ENCODE measurements at regions not wholly inside any gene's neighbourhood (a gene's known extent, or its start where the extent isn't known, plus 50 kb on each side); places are given as distances from the start of the nearest gene placed in this dataset.

DNA sequence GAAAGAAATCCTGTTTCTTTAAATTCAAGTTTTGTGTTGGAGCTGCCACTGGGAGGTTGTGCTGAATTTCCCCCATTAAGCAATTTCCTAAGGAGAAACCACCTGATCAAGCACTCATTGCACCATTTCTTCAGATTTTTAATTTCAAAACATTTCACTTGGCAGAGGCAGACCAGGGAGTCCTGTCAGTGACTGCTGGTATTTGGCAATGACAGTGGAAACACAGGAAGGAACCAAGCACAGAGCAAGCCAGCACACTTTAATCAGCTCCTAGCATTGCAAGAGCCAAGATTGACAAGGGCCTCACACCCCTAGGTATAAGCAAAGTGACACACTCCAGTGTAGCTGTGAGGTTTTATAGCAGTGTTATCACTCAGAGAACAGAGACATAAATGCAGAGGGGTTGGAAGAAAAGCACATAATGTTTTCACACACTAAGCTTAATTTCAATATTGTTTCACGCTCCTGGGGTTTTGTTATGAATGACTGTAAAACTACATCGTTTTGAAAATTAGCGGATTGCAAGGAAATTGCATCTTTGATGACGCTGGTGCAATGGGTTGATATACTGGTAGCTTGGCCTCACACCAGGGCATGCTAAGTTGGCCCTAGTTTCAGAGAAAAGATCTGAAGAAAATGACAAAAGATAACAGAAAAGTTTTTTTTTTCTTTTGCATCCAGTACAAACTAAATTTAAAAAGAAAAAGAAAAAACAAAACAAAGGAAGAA lies 768.4 kb downstream of the TFAP2A start:
- no peak for DNase-seq
- TF ChIP-seq POLR2A (IDR thresholded peaks at IDR 0.05): no peak
- TF ChIP-seq, protein P1, sequence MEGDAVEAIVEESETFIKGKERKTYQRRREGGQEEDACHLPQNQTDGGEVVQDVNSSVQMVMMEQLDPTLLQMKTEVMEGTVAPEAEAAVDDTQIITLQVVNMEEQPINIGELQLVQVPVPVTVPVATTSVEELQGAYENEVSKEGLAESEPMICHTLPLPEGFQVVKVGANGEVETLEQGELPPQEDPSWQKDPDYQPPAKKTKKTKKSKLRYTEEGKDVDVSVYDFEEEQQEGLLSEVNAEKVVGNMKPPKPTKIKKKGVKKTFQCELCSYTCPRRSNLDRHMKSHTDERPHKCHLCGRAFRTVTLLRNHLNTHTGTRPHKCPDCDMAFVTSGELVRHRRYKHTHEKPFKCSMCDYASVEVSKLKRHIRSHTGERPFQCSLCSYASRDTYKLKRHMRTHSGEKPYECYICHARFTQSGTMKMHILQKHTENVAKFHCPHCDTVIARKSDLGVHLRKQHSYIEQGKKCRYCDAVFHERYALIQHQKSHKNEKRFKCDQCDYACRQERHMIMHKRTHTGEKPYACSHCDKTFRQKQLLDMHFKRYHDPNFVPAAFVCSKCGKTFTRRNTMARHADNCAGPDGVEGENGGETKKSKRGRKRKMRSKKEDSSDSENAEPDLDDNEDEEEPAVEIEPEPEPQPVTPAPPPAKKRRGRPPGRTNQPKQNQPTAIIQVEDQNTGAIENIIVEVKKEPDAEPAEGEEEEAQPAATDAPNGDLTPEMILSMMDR (IDR thresholded peaks at IDR 0.05): no peak
- no peaks in the 10 kb centered on the region for H3K4me1 ChIP-seq
- no peaks in the 10 kb centered on the region for H3K9me3 ChIP-seq
- no peak overlapping the region for H3K27ac ChIP-seq
- intact Hi-C loops (cut with DNase I): no loop called here
- no peaks in the 10 kb centered on the region for H3K36me3 ChIP-seq
- 66 to 81% methylated on average over 4 of the region's 4 CpGs for WGBS, 2 donors
- H3K4me3 ChIP-seq (replicated peaks in 1 of 3): no peak overlapping the region
- H3K27me3 ChIP-seq: no peaks in the 10 kb centered on the region

- H3K4me3 ChIP-seq (replicated peaks in 1 of 3): no peak overlapping the region
- no peak for TF ChIP-seq POLR2A (IDR thresholded peaks at IDR 0.05)
- TF ChIP-seq, protein P1 (IDR thresholded peaks at IDR 0.05): no peak
- intact Hi-C loops (cut with DNase I): no loop called here
- H3K27ac ChIP-seq: no peak overlapping the region
- DNase-seq: no peak
- no peaks in the 10 kb centered on the region for H3K4me1 ChIP-seq
- 81 to 88% methylated on average over 3 of the region's 3 CpGs for WGBS, 2 donors
- no peaks in the 10 kb centered on the region for H3K36me3 ChIP-seq
- H3K27me3 ChIP-seq: no peaks in the 10 kb centered on the region
- no peaks in the 10 kb centered on the region for H3K9me3 ChIP-seq
These were observed 776.0 kb downstream of the TFAP2A start for GRCh38 chr6:9638861-9639260.

DNA sequence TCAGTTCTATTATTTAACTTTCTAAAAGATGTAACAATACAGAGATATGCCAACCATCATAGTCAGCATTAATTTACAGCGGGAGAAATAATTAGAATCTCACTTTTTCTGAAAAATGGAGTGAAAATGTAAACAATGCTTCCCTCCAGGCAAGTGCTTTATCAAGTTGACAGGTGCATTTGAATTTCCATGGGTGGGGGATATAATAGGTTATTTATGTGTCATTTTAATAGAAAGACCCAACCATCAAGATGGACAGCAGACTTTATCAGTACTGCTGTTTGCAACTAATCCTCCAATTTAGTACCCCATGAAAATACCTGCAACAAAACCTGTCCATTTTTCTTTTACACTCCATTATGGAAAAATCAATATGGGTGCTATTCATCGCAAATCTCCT lies 780.1 kb downstream of the TFAP2A start:
- DNase-seq: no peak
- 80 to 85% methylated on average over 2 of the region's 2 CpGs for WGBS, 2 donors
- H3K4me3 ChIP-seq (replicated peaks in 1 of 3): no peak overlapping the region
- no peaks in the 10 kb centered on the region for H3K36me3 ChIP-seq
- no peak for TF ChIP-seq POLR2A (IDR thresholded peaks at IDR 0.05)
- TF ChIP-seq, protein P1 (IDR thresholded peaks at IDR 0.05): no peak
- H3K9me3 ChIP-seq: no peaks in the 10 kb centered on the region
- no peaks in the 10 kb centered on the region for H3K27me3 ChIP-seq
- no peak overlapping the region for H3K27ac ChIP-seq
- no peaks in the 10 kb centered on the region for H3K4me1 ChIP-seq
- intact Hi-C loops (cut with DNase I): no loop called here

DNA sequence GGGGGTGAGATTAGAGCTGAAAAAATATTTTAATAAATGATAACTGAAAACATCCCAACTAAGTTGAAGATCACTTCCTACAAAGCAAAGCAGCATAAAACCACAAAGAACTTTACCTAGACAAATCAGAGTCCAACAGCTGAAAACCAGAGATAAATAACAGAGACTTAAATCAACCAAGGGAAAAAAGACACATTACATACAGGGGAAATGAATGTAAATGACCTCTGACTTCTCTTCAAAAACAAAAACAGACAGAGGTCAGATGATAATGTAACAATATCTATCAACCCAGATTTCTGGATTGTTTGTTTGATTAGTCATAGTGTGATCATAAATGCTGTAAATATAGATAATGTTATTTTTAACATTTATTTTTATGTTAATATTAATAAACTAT lies 782.8 kb downstream of the TFAP2A start:
- Histone ChIP-seq H3K4me3 (replicated peaks in 1 of 3) (no peak overlapping the region), H3K27ac (no peak overlapping the region), H3K9me3 (no peaks in the 10 kb centered on the region), H3K4me1 (no peaks in the 10 kb centered on the region), H3K27me3 (no peaks in the 10 kb centered on the region), H3K36me3 (no peaks in the 10 kb centered on the region)
- intact Hi-C loops (cut with DNase I): no loop called here
- no peak for DNase-seq
- TF ChIP-seq, protein P1 (IDR thresholded peaks at IDR 0.05): no peak
- TF ChIP-seq POLR2A (IDR thresholded peaks at IDR 0.05): no peak

DNA sequence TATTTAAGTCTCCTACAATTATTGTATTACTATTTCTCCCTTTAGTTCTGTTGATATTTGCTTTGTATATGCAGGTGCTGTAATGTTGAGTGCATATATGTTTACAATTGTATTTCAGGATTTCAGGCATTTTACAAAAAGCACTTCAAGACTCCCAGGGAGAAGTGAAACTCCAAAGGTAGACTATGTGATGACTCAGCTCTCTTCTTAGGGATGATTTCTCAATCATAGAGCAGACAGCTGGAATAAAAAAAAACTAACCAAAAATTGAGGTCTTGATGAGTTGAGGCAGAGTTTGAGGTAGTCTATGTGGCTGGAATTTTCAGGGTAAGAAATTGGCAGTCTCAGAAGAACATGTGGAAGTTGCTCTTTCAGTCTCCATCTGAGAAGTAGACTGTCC lies 786.1 kb downstream of the TFAP2A start:
- no peak for DNase-seq
- no peak overlapping the region for H3K4me3 ChIP-seq (replicated peaks in 1 of 3)
- H3K36me3 ChIP-seq: no peaks in the 10 kb centered on the region
- intact Hi-C loops (cut with DNase I): no loop called here
- no peak overlapping the region for H3K27ac ChIP-seq
- no peaks in the 10 kb centered on the region for H3K27me3 ChIP-seq
- no peaks in the 10 kb centered on the region for H3K9me3 ChIP-seq
- TF ChIP-seq, protein P1 (IDR thresholded peaks at IDR 0.05): no peak
- no peak for TF ChIP-seq POLR2A (IDR thresholded peaks at IDR 0.05)
- no peaks in the 10 kb centered on the region for H3K4me1 ChIP-seq
